Neuron (in vitro differentiated cells): ENCODE measurements at regions not wholly inside any gene's neighbourhood (a gene's known extent, or its start where the extent isn't known, plus 50 kb on each side); places are given as distances from the start of the nearest gene placed in this dataset.

Experiments
- H2AFZ ChIP-seq: one replicate; pipeline ENCODE4 v1.6.1; 2013; ENCODE audit warnings: low read depth, mild to moderate bottlenecking, inconsistent platforms, low read length, moderate library complexity
- H3K27me3 ChIP-seq: one replicate; pipeline ENCODE4 v1.6.1; 2013; ENCODE audit warnings: low read length; ENCODE audit not compliant: insufficient read depth
- H3K36me3 ChIP-seq: one replicate; pipeline ENCODE4 v1.6.1; 2013; ENCODE audit warnings: low read length; ENCODE audit not compliant: insufficient read depth
- H3K4me1 ChIP-seq: one replicate; pipeline ENCODE4 v1.6.1; 2013; ENCODE audit warnings: low read length; ENCODE audit not compliant: insufficient read depth
- H3K4me3 ChIP-seq: 2 replicates; pipeline ENCODE4 v1.5.1; 2013; ENCODE audit warnings: mild to moderate bottlenecking, low read length, moderate library complexity
- H3K9me3 ChIP-seq: one replicate; pipeline ENCODE4 v1.6.1; 2013; ENCODE audit warnings: low read length

DNA sequence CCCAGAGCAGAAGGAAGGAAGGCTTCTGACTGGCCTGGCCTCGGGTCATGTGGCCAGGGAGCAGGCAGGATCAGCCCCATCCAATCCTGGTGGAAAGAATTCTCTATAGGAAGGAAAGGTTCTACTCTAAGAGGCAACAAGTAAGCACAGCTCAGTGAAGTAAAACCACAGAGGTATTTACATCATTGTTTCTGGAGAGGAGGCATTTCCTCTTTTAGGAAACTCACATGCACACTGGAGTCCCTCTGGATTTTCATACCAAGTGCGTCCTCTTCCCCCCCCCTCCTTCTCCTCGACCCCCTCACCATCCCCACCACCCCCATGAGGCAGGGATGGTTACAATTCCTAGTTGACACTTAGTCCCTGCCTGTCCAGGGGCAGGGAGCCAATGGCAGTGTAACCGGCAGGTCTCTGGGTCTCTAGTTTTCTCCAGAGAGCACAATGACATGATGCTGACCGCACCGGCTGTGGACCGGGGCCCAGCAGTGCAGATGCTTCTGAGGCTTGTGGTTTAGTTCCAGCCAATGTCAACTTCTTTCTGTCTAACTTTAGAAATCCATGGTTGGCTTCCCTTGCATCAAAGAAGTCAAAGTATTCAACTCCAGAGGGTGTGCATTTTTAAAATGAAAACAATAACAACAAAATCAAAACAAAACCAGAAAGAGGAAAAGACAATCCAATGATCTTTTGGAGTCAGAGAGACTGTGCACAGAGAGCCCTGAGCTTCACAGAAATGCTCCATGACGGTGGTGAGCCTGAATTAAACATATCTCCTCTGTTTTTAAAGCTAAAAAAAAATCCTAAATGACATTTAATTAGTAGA, 230.3 kb upstream of the TLE3 start:
- H3K27me3 ChIP-seq, result no peaks in the 10 kb centered on the region
- no peaks in the 10 kb centered on the region for H3K36me3 ChIP-seq
- no peaks in the 10 kb centered on the region for H3K4me1 ChIP-seq
- no peak overlapping the region for H2AFZ ChIP-seq
- H3K9me3 ChIP-seq, result no peaks in the 10 kb centered on the region
- no peak overlapping the region for H3K4me3 ChIP-seq

DNA sequence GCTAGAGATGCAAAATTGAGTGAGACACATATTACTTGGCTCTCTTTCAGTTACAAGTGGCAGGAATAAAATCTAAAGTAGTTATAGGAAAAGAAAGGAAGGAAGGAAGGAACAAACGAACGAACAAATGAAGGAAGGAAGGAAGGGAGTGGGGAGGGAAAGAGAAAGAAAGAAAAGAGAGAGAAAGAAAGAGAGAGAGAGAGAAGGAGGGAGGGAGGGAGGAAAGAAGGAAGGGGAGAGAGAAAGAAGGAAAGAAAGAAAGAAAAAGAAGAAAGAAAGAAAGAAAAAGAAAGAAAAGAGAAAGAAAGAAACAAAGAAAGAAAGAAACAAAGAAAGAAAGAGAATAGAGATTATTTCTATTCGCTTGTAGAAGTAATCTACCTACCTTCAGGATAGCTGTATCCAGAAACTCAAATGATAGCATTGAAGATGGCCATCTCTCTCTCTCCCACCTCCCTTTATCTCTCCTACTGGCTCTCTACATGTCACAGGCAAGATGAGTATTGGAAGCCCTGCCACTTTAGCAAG, 229.7 kb upstream of the TLE3 start:
- no peaks in the 10 kb centered on the region for H3K27me3 ChIP-seq
- no peaks in the 10 kb centered on the region for H3K4me1 ChIP-seq
- no peaks in the 10 kb centered on the region for H3K36me3 ChIP-seq
- H3K4me3 ChIP-seq, result no peak overlapping the region
- H3K9me3 ChIP-seq, result no peaks in the 10 kb centered on the region
- no peak overlapping the region for H2AFZ ChIP-seq

DNA sequence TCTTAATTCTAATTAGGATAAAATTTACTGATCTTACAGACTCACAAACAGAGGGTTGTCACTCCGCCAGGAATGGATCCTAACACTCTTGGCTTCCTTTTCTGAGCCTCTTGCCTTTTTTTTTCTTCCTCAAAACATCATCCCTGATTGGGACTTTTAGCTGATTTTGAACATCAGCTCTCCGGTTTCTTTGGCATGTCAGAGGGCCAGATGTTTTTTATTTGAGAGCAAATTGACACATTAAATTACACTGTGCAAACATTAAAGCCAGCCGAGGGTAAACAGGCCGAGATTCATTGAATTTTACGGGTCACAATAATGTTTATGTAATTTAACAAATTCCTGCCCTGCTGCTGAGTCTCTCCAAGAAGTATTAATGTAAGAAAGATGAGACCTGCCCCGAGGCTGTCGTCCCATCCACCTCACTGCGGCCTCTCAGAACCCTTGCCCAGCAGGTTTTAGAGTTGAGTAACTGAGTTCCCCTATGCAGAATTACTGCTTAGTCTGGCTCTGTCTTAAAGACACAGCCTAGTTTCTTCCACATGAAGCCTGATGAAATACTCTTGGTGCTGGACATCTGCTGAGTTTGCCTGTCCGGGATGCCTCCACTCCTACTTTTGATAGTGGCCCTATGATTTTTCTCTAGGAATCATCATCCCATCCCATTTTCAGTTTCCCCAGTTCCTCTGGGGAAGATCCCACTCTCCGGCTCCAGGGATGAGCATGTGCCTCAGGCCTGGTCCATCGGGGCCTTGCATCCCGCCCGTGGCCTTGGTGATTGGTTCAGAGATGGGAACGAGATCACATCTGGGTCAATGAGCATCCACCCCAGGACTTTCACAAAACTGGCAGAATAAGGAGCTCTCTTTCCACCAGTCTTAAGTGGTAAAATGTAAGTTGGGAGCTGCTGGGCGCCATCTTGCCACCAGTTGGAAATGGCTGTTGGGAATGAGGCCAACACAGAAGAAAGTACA, 226.6 kb upstream of the TLE3 start:
- H3K9me3 ChIP-seq, result no peaks in the 10 kb centered on the region
- H3K27me3 ChIP-seq, result no peaks in the 10 kb centered on the region
- H3K36me3 ChIP-seq, result no peaks in the 10 kb centered on the region
- no peaks in the 10 kb centered on the region for H3K4me1 ChIP-seq
- no peak overlapping the region for H3K4me3 ChIP-seq
- H2AFZ ChIP-seq, result no peak overlapping the region

DNA sequence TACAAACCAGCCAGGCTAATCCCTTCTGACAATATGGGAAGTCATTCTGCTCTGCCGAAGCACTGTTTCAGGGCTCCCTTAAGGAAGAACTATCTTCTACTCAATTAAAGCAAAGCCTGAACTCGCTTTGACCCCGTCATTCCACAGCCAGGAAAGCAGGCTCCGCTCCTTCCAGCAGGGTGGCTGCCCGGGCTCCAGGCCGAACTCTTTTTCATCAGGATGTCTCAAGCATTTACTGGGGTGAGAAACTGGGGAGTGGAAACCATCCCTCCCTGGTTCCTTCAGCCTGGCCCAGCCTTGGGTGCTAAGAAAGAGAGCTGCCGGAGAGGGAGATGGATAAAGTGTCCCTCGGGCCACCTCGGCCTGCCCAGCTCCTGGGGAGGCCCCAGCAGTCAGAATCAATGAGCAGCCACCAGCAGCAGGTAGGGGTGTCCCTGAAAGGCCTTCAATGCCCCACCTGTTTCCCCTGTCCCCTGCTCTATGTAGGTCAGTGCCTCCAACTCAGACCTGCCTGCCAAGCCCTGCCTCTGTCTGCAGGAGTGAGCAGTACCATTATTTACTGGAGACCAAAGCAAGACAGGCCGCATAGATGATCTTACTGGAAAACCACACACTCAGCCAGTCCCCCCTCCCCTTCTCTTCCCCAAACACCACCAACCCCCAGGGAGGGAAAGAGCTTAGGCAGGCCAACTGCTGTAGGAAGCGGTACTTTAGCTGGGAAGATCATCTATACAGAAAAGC, 225.6 kb upstream of the TLE3 start:
- no peaks in the 10 kb centered on the region for H3K27me3 ChIP-seq
- H3K4me3 ChIP-seq, result no peak overlapping the region
- H2AFZ ChIP-seq, result no peak overlapping the region
- no peaks in the 10 kb centered on the region for H3K36me3 ChIP-seq
- no peaks in the 10 kb centered on the region for H3K4me1 ChIP-seq
- H3K9me3 ChIP-seq, result no peaks in the 10 kb centered on the region

DNA sequence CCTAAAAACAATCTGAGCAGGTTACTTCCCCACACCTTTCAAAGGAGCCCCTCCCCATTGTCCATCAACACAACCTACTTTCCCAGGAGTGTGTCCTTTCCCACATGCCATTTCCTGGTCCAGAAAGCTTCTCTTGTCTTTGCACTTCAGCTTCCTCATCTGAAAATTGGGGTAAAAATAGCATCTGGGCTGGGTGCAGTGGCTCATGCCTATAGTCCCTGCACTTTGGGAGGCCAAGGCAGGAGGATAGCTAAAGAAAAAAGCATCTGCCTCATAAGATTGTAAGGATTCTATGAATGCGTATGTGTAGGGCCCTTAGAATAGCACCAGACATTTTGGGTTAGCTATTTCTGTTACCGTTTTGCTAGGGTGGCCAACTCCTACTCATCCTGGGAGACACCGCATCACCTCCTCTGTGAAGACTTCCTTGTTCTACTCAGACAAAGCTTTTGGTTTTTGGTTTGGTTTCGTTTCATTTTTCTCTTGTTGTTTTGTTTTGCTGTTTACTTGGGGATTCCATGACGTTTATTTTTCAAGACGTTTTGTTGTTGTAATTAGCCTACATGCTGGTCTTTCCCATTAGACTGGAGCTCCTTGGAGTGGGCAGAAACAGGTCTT, 224.4 kb upstream of the TLE3 start:
- H2AFZ ChIP-seq, result no peak overlapping the region
- no peaks in the 10 kb centered on the region for H3K27me3 ChIP-seq
- no peaks in the 10 kb centered on the region for H3K36me3 ChIP-seq
- H3K4me1 ChIP-seq, result no peaks in the 10 kb centered on the region
- no peaks in the 10 kb centered on the region for H3K9me3 ChIP-seq
- H3K4me3 ChIP-seq, result no peak overlapping the region

DNA sequence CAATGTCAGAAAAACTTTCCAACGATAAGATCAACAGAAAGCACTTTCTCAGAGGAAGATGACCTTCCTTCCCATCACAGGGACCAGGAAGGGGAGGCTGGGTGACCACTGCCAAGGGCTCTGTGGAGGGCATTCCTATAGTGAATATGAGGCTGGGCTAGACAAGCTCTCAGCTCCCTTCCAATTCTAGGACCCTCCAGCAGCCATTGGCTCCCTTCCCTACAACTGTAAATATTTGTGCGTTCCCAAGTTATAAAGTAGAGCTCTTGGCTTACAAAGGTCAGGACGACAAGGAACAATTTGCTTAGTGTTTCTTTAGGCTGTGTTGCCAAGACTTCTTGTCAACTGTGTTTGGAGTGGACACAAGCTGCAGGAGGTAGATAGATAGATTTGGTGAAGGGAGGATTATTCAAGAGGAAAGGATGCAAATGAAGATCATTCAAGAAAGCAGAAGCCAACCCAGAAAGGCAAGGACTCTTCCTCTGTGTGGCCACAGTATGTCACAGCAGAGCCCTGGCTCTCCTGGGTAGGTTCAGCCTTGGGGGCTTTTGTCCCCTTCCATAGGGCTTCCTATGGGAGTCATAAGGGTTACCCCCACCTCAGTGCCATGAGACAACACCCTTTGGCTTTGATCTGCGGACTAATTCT, 223.6 kb upstream of the TLE3 start:
- Histone ChIP-seq H3K27me3 (no peaks in the 10 kb centered on the region), H3K4me3 (no peak overlapping the region), H3K9me3 (no peaks in the 10 kb centered on the region), H2AFZ (no peak overlapping the region), H3K36me3 (no peaks in the 10 kb centered on the region), H3K4me1 (no peaks in the 10 kb centered on the region)

DNA sequence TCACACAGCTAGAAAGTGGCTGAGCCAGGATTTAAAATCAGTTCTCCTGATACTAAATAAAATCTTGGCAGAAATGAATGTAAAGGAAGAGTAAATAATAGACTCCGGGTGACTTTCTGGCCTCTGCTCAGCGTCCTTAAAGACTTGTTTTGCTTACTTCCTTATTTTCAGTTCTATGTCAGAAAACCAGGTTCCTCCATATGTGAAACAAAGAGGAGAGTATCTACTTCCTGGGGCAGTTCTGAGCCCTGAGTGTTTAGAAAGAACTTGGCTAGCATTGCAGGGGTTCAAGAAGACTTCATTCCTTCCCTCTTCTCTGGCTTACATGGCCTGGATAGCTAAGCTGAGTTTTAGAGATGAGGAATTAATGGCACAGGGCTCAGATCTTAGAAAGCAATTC, 222.8 kb upstream of the TLE3 start:
- H3K4me1 ChIP-seq, result no peaks in the 10 kb centered on the region
- no peaks in the 10 kb centered on the region for H3K27me3 ChIP-seq
- no peaks in the 10 kb centered on the region for H3K9me3 ChIP-seq
- H3K36me3 ChIP-seq, result no peaks in the 10 kb centered on the region
- no peak overlapping the region for H2AFZ ChIP-seq
- no peak overlapping the region for H3K4me3 ChIP-seq

DNA sequence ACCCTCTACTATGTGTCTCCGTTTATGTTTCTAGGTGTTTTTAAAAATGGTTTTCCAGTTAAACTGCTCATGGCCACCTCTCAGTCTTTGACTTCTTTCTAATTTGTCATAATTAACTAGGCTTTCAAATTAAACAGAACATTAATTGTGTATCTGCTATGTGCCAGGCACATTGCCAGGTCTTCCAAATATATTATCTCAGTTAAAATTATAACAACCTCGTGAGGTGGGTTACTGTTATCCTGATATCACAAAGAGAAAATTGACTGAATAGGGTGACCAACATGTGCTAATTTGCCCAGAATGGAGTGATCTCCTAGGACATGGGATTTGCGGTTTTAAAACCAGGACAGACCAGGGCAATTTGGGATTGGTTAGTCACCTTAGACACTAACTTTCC, 222.4 kb upstream of the TLE3 start:
- H3K27me3 ChIP-seq, result no peaks in the 10 kb centered on the region
- H3K4me1 ChIP-seq, result no peaks in the 10 kb centered on the region
- H3K4me3 ChIP-seq, result no peak overlapping the region
- no peaks in the 10 kb centered on the region for H3K36me3 ChIP-seq
- no peak overlapping the region for H2AFZ ChIP-seq
- H3K9me3 ChIP-seq, result no peaks in the 10 kb centered on the region

DNA sequence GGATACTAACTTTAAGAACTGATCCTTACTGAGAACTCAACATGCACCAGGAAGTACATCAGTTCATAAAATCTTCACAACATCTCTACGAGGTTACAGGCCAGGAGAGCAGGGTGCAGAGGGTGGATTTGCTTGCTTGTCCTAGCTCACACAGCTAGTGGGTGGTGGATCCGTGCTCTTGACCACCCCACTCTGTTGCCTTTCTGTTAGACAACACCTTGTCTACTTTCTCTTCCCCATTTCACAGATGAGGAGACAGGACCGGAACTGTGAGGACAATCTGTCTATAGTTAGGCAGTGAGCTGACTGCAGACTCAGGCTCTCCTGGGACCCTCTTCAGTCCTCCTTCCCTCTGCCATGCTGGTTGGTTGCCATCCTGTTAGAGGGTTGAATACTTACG, 221.7 kb upstream of the TLE3 start:
- Histone ChIP-seq H3K27me3 (no peaks in the 10 kb centered on the region), H3K4me3 (no peak overlapping the region), H3K9me3 (no peaks in the 10 kb centered on the region), H2AFZ (no peak overlapping the region), H3K36me3 (no peaks in the 10 kb centered on the region), H3K4me1 (no peaks in the 10 kb centered on the region)

DNA sequence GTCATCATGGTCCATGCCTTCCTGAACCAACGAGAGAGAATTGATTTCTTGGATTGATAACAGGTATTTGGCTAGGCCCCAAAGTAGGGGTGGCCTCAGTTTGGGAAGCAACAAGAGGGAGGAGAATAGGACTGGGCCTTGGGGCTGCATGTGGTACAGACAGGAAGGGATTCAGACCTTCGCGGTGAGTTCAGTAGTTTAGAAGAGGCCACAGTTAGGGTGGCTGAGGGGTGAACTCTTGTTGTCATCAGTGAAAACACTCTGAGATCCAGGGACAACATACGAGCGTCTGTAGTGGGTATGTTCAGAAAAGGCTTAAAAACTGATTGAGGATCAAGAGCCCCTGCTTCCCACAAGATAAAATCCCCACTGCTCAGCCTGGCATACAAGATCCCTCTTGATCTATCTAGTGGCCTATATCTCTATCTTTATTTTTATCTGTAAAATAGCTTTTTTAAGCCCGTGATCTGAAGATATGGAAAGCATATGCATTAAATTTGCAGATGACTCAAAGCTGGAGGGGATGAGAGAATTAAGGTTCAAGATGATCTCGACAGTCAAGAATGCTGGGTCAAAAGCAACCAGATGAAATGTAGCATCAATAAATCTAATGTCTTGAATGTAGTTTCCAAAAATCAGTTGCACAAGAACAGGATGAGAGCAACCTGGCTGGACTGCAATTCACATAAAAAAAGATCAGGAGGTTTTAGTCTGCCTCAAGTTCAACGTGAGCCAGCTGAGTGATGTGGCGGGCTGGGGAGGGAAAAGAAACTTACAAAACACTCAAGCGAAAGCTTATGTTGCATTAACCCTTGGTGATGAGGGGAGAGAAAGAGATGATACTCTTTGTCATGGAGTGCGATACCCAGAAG, 221.1 kb upstream of the TLE3 start:
- no peaks in the 10 kb centered on the region for H3K27me3 ChIP-seq
- H3K4me3 ChIP-seq, result no peak overlapping the region
- no peaks in the 10 kb centered on the region for H3K9me3 ChIP-seq
- H2AFZ ChIP-seq, result no peak overlapping the region
- H3K4me1 ChIP-seq, result no peaks in the 10 kb centered on the region
- no peaks in the 10 kb centered on the region for H3K36me3 ChIP-seq

DNA sequence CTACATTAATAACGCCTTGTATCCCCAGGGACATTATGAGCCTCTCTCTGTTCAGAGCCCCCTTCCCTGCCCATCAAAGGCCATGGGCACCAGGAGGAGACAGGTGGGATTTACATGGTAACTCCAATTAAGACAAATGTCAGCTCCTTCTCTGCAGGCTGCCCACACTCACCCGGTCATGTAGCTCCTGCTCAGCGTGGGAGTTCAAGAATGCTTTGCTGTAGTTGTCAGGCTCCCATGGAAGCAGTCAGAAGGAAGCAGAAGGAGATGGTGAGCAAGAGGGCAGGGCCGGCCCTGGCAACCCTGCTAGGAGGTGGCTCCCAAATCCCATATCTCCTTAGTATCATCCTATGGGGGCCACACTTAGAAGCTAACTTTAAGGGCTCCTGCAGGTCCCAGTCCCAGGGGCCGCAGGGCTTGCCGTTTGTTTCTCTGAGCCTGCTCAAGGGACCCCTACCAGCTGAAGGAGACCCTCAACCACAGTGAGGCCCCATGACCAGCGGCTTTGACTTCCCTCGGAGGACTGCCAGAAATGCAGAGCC, 218.4 kb upstream of the TLE3 start:
- no peaks in the 10 kb centered on the region for H3K36me3 ChIP-seq
- H3K27me3 ChIP-seq, result no peaks in the 10 kb centered on the region
- no peaks in the 10 kb centered on the region for H3K9me3 ChIP-seq
- no peak overlapping the region for H3K4me3 ChIP-seq
- H2AFZ ChIP-seq, result no peak overlapping the region
- H3K4me1 ChIP-seq, result no peaks in the 10 kb centered on the region
